ENCODE measurements at regions not wholly inside any gene's neighbourhood (a gene's known extent, or its start where the extent isn't known, plus 50 kb on each side); places are given as distances from the start of the nearest gene placed in this dataset.

- TF ChIP-seq SP1 (IDR thresholded peaks at IDR 0.05): no peak
- TF ChIP-seq ZNF384 (IDR thresholded peaks at IDR 0.05): no peak
- TF ChIP-seq L3MBTL2 (conservative IDR thresholded peaks at IDR 0.05): no peak
- no peak for TF ChIP-seq FOXM1 (IDR thresholded peaks at IDR 0.05; ENCODE audit: borderline replicate concordance)
- no peak for TF ChIP-seq TARDBP (IDR thresholded peaks at IDR 0.05)
- TF ChIP-seq SUZ12 (IDR thresholded peaks at IDR 0.05): no peak
- no peak for TF ChIP-seq FOXA1 (IDR thresholded peaks at IDR 0.05)
These were observed 279.5 kb downstream of the ANKRD50 start for GRCh38 chr4:124433044-124433443.
